ENCODE measurements at regions not wholly inside any gene's neighbourhood (a gene's known extent, or its start where the extent isn't known, plus 50 kb on each side); places are given as distances from the start of the nearest gene placed in this dataset.

GRCh38 chr22:25402160-25402500 lies 162.3 kb upstream of the GRK3 start:
- POLR2A ChIA-PET (ENCODE audit: partially characterized antibody) = no interaction called here
- Histone ChIP-seq H2AFZ (ENCODE audit: low read length) (no peak overlapping the region), H3K79me2 (ENCODE audit: control insufficient read depth in 1 of 2, insufficient read depth in 2 of 2, low read length in 2 of 2) (peaks cover 0 to 67% of the 10 kb centered on the region in 2 experiments; a peak in 3 of 4 replicates), H3K56ac (replicated peaks; ENCODE audit: insufficient read length, low read depth, low read length) (no peak overlapping the region), H3K27ac (ENCODE audit: low read depth, low read length) (no peak overlapping the region), H2AK5ac (ENCODE audit: low read depth, low read length) (peak overlapping the region; percentile 40; the same call in 1 of the 2 replicates), H2BK12ac (ENCODE audit: low read depth, low read length) (0 out of 2 replicates have a peak overlapping the region, but pooled peaks have one; percentile 14), H3K9me3 (ENCODE audit: insufficient read depth in 2 of 2, low read depth in 1 of 2, low read length in 1 of 2) (no peaks in the 10 kb centered on the region), H4K8ac (ENCODE audit: extremely low read depth, insufficient read depth, low read length) (no peak overlapping the region), H3K23me2 (ENCODE audit: low read depth, low read length) (peaks cover 7% of the 10 kb centered on the region; the same call in 1 of the 2 replicates), H3K4me1 (replicated peaks in 1 of 4; ENCODE audit: control insufficient read depth in 3 of 4, insufficient read depth in 4 of 4, low read length in 3 of 4) (peaks cover 9 to 35% (median 16%) of the 10 kb centered on the region in 4 experiments), H3K36me3 (ENCODE audit: control insufficient read depth in 2 of 4, insufficient read depth in 4 of 4, low read length in 3 of 4) (no peaks in the 10 kb centered on the region), H2BK15ac (ENCODE audit: low read length) (0 out of 2 replicates have a peak overlapping the region, but pooled peaks have one; percentile 88), H3K9ac (replicated peaks in 1 of 4; ENCODE audit: extremely low read depth in 1 of 4, low read depth in 3 of 4, low read length in 3 of 4) (no peak overlapping the region), H4K5ac (ENCODE audit: insufficient read length, low read depth, low read length) (no peak overlapping the region), H3K18ac (ENCODE audit: extremely low read depth, low read length) (no peak overlapping the region; the same call in 1 of the 2 replicates), H2BK120ac (replicated peaks; ENCODE audit: low read depth, low read length) (no peak overlapping the region), H3K14ac (ENCODE audit: insufficient read length) (no peak overlapping the region), H3K4me3 (ENCODE audit: extremely low read depth in 1 of 4, insufficient read depth in 2 of 4, low read depth in 3 of 4, low read length in 4 of 4) (no peak overlapping the region), H3K27me3 (replicated peaks in 1 of 4; ENCODE audit: control insufficient read depth in 3 of 4, extremely low read depth in 1 of 4, insufficient read depth in 3 of 4, low read length in 3 of 4) (peaks cover 0 to 6% (median 6%) of the 10 kb centered on the region in 4 experiments; a peak in 4 of 7 replicates), H3K23ac (ENCODE audit: insufficient read length) (no peak overlapping the region), H4K20me1 (replicated peaks in 1 of 2; ENCODE audit: control insufficient read depth in 1 of 2, insufficient read depth in 2 of 2, low read length in 2 of 2) (peaks cover 0 to 15% of the 10 kb centered on the region in 2 experiments), H2BK5ac (ENCODE audit: low read depth, low read length) (peak overlapping the region; percentile 55), H4K91ac (replicated peaks; ENCODE audit: insufficient read length, low read length) (no peak overlapping the region), H3K4me2 (ENCODE audit: insufficient read depth in 1 of 2, low read depth in 2 of 2, low read length in 2 of 2) (no peak overlapping the region), H2BK20ac (ENCODE audit: low read length) (no peak overlapping the region), H3K4ac (replicated peaks; ENCODE audit: insufficient read length, low read depth, low read length) (no peak overlapping the region), H3K79me1 (ENCODE audit: low read depth, low read length) (peaks cover 5% of the 10 kb centered on the region; the same call in 1 of the 2 replicates)
- no peak for DNase-seq (ENCODE audit: low read depth in 1 of 2, low spot score in 2 of 2)
- 85% methylated on average over 6 of the region's 6 CpGs; no CpG with 5 or more reads in 1 of the 2 experiments for WGBS, 2 experiments (ENCODE audit: extremely low coverage in 1 of 2, insufficient coverage in 1 of 2, insufficient read length in 1 of 2, insufficient replicate concordance in 2 of 2, low coverage in 1 of 2, low lambda C conversion rate in 2 of 2, missing lambda C conversion rate in 1 of 2)
- no peak for FAIRE-seq
- CTCF ChIA-PET (ENCODE audit: partially characterized antibody) = interaction anchor here (0.6 to 1.9 kb wide), 5 partner anchors 13 to 72 kb away, joined by 3 to 8 read pairs (median 3); no protein-coding TSS in a partner anchor
- TF ChIP-seq USF2 (IDR thresholded peaks at IDR 0.05; ENCODE audit: low read length) (no peak), SUZ12 (IDR thresholded peaks at IDR 0.05; ENCODE audit: low read length) (no peak), HDAC2 (IDR thresholded peaks at IDR 0.05; ENCODE audit: borderline replicate concordance in 1 of 2, low read depth in 2 of 2, low read length in 2 of 2) (no peak), TEAD4 (IDR thresholded peaks at IDR 0.05; ENCODE audit: low read depth, low read length) (no peak), HDAC6 (IDR thresholded peaks at IDR 0.05; ENCODE audit: low read depth, low read length) (no peak), CHD1 (IDR thresholded peaks at IDR 0.05; ENCODE audit: low read depth, low read length) (no peak), SP4 (IDR thresholded peaks at IDR 0.05; ENCODE audit: low read length) (no peak), SIX5 (IDR thresholded peaks at IDR 0.05; ENCODE audit: low read depth, low read length) (no peak), CREB1 (IDR thresholded peaks at IDR 0.05) (no peak), BACH1 (IDR thresholded peaks at IDR 0.05; ENCODE audit: low read length) (no peak), EZH2 (IDR thresholded peaks at IDR 0.05; ENCODE audit: low read depth, low read length, severe bottlenecking) (no peak), RNF2 (IDR thresholded peaks at IDR 0.05; ENCODE audit: borderline replicate concordance, low read depth, low read length, missing control alignments, poor library complexity, severe bottlenecking) (no peak), ZNF274 (IDR thresholded peaks at IDR 0.05; ENCODE audit: borderline replicate concordance, extremely low read depth, low read length) (no peak)

Data from H1 (cell line).